HG03442 (cell line): ENCODE measurements at regions not wholly inside any gene's neighbourhood (a gene's known extent, or its start where the extent isn't known, plus 50 kb on each side); places are given as distances from the start of the nearest gene placed in this dataset.
"Not testable (repeated sequence)": the region's sequence is repeated elsewhere in the genome, so short reads cannot be mapped to it uniquely, and the experiment has no call there.

Source experiments
- ATAC-seq: cut with Tn5 transposase; IDR thresholded peaks from one replicate; pipeline ENCODE4 v1.9.1; 2021; ENCODE audit warnings: mild to moderate bottlenecking, moderate library complexity; ENCODE audit not compliant: unreplicated experiment

- ATAC-seq, result no peak
Measured at GRCh38 chr15:70242951-70243685, 145.4 kb upstream of the TLE3 start.

- ATAC-seq, result no peak
Measured at GRCh38 chr15:70241561-70242320, 144.0 kb upstream of the TLE3 start.

DNA sequence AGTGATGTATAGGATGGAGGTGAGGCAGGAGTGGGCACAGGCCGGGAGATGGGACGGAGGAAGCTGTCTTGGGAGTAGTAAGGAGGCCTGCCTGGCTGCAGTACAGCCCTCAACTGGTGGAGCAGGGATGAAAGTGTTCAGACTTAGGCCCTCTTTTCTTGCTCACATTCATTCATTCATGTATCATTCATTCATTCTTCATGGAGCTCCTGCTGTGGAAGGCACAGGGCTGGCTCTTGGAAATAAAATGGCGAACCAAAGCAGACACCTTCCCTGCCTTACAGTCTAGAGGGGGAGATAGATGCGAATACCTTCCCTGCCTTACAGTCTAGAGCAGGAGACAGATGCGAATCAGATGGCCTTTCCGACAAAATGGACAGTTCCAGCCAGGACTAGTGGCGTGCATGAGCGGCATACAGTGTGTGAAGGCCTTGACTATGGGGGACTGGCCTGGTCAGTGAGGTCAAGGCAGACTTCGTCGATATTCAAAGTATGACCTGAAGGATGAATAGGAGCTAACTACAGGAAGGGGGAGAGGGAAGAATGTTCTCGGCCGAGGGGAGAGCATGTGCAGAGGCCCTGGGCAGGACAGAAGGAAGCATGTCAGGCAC, 143.2 kb upstream of the TLE3 start:
- no peak for ATAC-seq

GRCh38 chr15:70240082-70240481, 142.4 kb upstream of the TLE3 start:
- peak; percentile 70 for ATAC-seq

DNA sequence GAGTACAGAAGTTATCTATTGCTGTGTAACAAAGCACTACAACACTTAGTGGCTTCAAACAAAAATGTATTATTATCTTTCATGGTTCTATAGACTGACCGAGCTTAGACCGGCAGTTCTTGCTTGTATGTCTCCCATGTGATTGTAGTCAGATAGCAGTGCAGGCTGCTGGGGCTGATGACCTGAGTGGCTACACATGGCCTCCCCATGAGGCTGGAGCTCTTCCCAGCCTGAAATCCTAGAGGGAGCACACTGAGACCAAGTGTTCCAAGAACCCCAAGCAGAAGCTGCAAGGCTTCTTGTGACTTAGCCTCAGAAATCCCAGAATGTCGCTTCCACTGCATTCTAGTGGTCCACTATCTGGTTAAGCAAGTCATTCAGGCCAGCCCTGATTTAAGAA, 141.2 kb upstream of the TLE3 start:
- ATAC-seq, result no peak

- ATAC-seq, result no peak
Measured at GRCh38 chr15:70237626-70238025, 139.9 kb upstream of the TLE3 start.

- ATAC-seq, result no peak
Measured at GRCh38 chr15:70236341-70237086, 138.8 kb upstream of the TLE3 start.

DNA sequence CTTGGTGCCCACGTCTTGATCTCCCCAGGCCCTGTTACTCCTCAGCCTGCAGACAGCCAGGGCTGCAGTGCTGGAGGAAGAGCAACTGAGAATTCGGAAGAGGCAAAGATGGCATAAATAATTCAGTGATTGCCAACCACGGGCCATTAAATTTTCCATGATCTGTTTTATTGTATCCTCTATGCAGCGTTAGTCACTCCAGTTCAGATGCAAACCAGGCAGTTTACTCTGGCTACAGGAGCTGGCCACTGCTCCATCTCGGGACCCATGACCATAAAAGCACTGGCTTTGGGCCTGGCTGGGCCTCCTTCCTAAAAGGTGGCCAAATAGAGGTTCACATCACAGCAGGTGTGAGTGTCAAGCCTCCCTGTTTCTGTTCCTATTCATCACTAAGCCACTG, 137.6 kb upstream of the TLE3 start:
- ATAC-seq, result no peak

- no peak for ATAC-seq
Measured at GRCh38 chr15:70234256-70234905, 136.7 kb upstream of the TLE3 start.

GRCh38 chr15:70231484-70231883, 133.8 kb upstream of the TLE3 start:
- ATAC-seq, result no peak

DNA sequence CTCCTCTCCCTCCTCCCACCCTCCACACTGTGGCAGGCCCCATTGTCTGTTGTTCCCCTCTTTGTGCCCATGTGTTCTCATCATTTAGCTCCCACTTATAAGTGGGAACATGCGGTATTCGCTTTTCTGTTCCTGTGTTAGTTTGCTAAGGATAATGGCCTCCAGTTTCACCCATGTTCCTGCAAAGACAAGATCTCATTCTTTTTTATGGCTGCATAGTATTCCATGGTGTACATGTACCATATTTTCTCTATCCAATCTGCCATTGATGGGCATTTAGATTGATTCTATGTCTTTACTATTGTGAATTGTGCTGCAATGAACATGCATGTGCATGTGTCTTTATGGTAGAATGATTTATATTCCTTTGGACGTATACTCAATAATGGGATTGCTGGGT, 130.2 kb upstream of the TLE3 start:
- not testable (repeated sequence) for ATAC-seq

GRCh38 chr15:70227147-70227546, 129.4 kb upstream of the TLE3 start:
- no peak for ATAC-seq

- no peak for ATAC-seq
Measured at GRCh38 chr15:70226337-70226980, 128.7 kb upstream of the TLE3 start.

- ATAC-seq, result no peak
Measured at GRCh38 chr15:70225416-70225815, 127.7 kb upstream of the TLE3 start.

DNA sequence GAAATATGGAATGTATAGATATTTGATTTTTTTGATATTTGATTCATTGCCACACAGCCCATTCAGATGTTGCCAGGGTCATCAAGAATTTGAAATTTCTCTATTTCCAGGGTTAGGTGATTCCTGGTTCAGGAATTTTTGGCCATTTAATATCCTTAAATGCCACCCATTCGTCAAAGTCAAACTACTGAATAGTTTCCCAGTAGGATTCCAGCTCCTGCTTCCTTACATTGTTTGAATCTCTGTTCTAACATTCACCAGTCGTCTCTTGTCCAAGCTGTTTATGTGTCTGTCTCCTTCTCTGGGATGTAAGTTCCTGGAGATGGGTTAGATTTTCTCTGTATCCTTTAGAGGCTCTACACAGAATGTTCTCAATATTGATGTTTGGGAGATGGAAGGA, 124.9 kb upstream of the TLE3 start:
- no peak for ATAC-seq

DNA sequence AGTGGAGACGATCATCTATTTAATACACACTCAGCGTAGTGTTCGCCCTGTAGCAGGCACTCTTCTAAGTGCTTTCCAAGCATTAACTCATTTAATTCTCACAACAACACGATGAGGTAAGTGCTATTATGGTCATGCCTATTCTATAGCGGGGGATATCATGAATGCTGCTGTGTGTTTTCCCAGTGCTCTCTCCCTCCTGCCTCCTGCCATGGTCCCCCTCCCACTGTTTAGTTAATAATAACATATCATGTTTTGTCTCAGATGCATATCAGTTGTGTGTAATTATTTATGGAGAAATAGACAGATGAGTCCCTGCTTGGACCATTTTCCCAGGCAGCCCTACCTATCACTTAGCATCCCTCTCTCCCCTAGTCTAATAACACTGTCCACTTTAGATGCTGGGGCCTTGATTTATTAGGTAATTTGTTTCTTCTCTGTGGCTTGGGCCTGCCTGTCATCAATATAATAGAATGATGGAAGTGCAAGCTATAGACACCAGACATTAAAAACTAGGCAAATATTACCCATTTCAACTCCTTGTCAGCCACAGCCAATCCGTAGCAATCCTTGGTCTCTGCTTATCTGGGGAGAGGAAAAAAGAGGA, 122.9 kb upstream of the TLE3 start:
- ATAC-seq, result no peak

GRCh38 chr15:70219966-70220365, 122.2 kb upstream of the TLE3 start:
- no peak for ATAC-seq

- ATAC-seq, result no peak
Measured at GRCh38 chr15:70219256-70219895, 121.7 kb upstream of the TLE3 start.
